ENCODE measurements at regions not wholly inside any gene's neighbourhood (a gene's known extent, or its start where the extent isn't known, plus 50 kb on each side); places are given as distances from the start of the nearest gene placed in this dataset.

GRCh38 chr5:143979044-143979690, 167.2 kb downstream of the HMHB1 start:
- no peak for TF ChIP-seq CTCF (IDR thresholded peaks at IDR 0.05)
- no peak for TF ChIP-seq POLR2A (IDR thresholded peaks at IDR 0.05)

All from testis (tissue), 2 donors.